Keratinocyte (primary cell): ENCODE measurements at regions not wholly inside any gene's neighbourhood (a gene's known extent, or its start where the extent isn't known, plus 50 kb on each side); places are given as distances from the start of the nearest gene placed in this dataset.

Source experiments
- DNase-seq: peaks from one replicate; pipeline ENCODE4 v3.0.0-alpha.2; 2011; ENCODE audit warnings: low read depth, missing footprints, low spot score
- FAIRE-seq: peaks from 2 replicates; lab custom pipeline; 2011; peaks lifted over from hg19 to GRCh38; lab: Jason Lieb, UNC
- H2AFZ ChIP-seq: 2 replicates; pipeline ENCODE4 v1.6.0; 2012; ENCODE audit warnings: low read length, control low read depth, inconsistent platforms; ENCODE audit not compliant: control insufficient read depth
- H3K27ac ChIP-seq: 2 replicates; pipeline ENCODE4 v1.5.1; 2011; ENCODE audit warnings: low read length; ENCODE audit not compliant: control insufficient read depth, insufficient read depth
- H3K27me3 ChIP-seq: 3 replicates; pipeline ENCODE4 v1.6.0; 2011; ENCODE audit warnings: low read length; ENCODE audit not compliant: control insufficient read depth, insufficient read depth; ENCODE audit errors: extremely low read depth
- H3K36me3 ChIP-seq, 2 experiments: 2 replicates in 1 of 2; 3 replicates in 1 of 2; pipeline ENCODE4 v1.5.1; 2011; ENCODE audit warnings: low read length in 2 of 2, mild to moderate bottlenecking in 1 of 2; ENCODE audit not compliant: control insufficient read depth in 2 of 2, insufficient read depth in 2 of 2; ENCODE audit errors: extremely low read depth in 1 of 2
- H3K4me1 ChIP-seq: 3 replicates; pipeline ENCODE4 v1.5.1; 2011; ENCODE audit warnings: low read length; ENCODE audit not compliant: control insufficient read depth, insufficient read depth; ENCODE audit errors: extremely low read depth
- H3K4me2 ChIP-seq: 3 replicates; pipeline ENCODE4 v1.6.0; 2011; ENCODE audit warnings: low read depth, low read length; ENCODE audit not compliant: control insufficient read depth, insufficient read depth; ENCODE audit errors: extremely low read depth
- H3K4me3 ChIP-seq, 3 experiments: fragments of 200-600 bp in 1 of 3; sonication (generic) in 1 of 3; 2 replicates in 2 of 3; 3 replicates in 1 of 3; pipeline ENCODE4 v1.5.1; 2011 to 2016; ENCODE audit warnings: low read length in 3 of 3, mild to moderate bottlenecking in 3 of 3, control low read depth in 2 of 3, inconsistent platforms in 1 of 3, low read depth in 1 of 3, mixed read lengths in 1 of 3, mixed run types in 1 of 3, moderate library complexity in 1 of 3; ENCODE audit not compliant: control insufficient read depth in 2 of 3, insufficient read depth in 2 of 3; ENCODE audit errors: extremely low read depth in 1 of 3
- H3K79me2 ChIP-seq: 2 replicates; pipeline ENCODE4 v1.6.0; 2012; ENCODE audit warnings: low read length; ENCODE audit not compliant: control insufficient read depth, insufficient read depth
- H3K9ac ChIP-seq: 3 replicates; pipeline ENCODE4 v1.6.0; 2011; ENCODE audit warnings: low read length; ENCODE audit not compliant: control insufficient read depth, insufficient read depth; ENCODE audit errors: extremely low read depth
- H3K9me1 ChIP-seq: 3 replicates; pipeline ENCODE4 v1.6.0; 2011; ENCODE audit warnings: low read length; ENCODE audit not compliant: control insufficient read depth, insufficient read depth; ENCODE audit errors: extremely low read depth
- H3K9me3 ChIP-seq: 2 replicates; pipeline ENCODE4 v1.5.1; 2012; ENCODE audit warnings: low read depth, low read length; ENCODE audit not compliant: control insufficient read depth
- H4K20me1 ChIP-seq: 3 replicates; pipeline ENCODE4 v1.6.0; 2011; ENCODE audit warnings: low read length; ENCODE audit not compliant: control insufficient read depth, insufficient read depth; ENCODE audit errors: extremely low read depth
- EZH2 ChIP-seq: IDR thresholded peaks from one replicate; pipeline ENCODE4 v1.6.1; 2012; ENCODE audit warnings: inconsistent platforms, mild to moderate bottlenecking, low read length, moderate library complexity
- dilution Hi-C: fragments of 300-500 bp; cut with MboI; formaldehyde crosslinking; loops from one replicate; pipeline ENCODE4 v1.7.0; 2020; ENCODE audit warnings: low sequenced_read_pairs; ENCODE audit not compliant: extremely low pct_ligation_motif_present
- TF ChIP-seq, protein P1 (sequence below), 3 experiments: IDR thresholded peaks in 1 of 3; conservative IDR thresholded peaks in 1 of 3; optimal IDR thresholded peaks in 1 of 3; 2 replicates in 2 of 3; 3 replicates in 1 of 3; pipeline versions ENCODE3 to v1.5.1; 2011; ENCODE audit warnings: low read length in 3 of 3, mild to moderate bottlenecking in 3 of 3, moderate library complexity in 2 of 3, control low read depth in 1 of 3, inconsistent platforms in 1 of 3; ENCODE audit not compliant: insufficient read depth in 2 of 3; ENCODE audit errors: extremely low read depth in 1 of 3

DNA sequence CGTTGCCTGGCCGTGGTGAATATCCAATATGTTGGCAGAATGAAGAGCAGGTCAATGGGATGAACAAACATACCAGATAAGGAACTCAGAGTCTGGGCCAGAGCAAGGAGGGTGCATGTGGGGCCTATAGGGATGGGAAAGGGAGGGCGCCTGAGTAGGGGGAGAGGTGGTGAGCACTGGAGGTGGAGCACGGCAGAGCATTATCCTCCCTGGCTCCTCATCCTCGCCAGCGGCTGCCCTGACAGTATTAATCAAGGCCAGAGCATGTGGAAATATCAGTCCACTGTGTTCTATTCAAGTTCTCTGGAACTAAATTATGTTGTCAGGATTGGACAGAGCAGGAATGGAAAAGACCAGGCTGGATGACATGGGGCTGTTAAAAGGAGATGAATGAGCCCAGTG, 254.8 kb upstream of the ZMIZ1 start:
- Histone ChIP-seq H3K4me1 (no peaks in the 10 kb centered on the region), H2AFZ (no peak overlapping the region), H3K27me3 (peaks cover 6% of the 10 kb centered on the region), H3K36me3 (no peaks in the 10 kb centered on the region), H3K9me3 (no peaks in the 10 kb centered on the region), H3K27ac (no peak overlapping the region), H3K4me2 (no peak overlapping the region), H3K4me3 (no peak overlapping the region), H3K79me2 (no peaks in the 10 kb centered on the region), H4K20me1 (no peaks in the 10 kb centered on the region), H3K9ac (no peak overlapping the region), H3K9me1 (no peaks in the 10 kb centered on the region)
- TF ChIP-seq EZH2: no peak
- TF ChIP-seq, protein P1, sequence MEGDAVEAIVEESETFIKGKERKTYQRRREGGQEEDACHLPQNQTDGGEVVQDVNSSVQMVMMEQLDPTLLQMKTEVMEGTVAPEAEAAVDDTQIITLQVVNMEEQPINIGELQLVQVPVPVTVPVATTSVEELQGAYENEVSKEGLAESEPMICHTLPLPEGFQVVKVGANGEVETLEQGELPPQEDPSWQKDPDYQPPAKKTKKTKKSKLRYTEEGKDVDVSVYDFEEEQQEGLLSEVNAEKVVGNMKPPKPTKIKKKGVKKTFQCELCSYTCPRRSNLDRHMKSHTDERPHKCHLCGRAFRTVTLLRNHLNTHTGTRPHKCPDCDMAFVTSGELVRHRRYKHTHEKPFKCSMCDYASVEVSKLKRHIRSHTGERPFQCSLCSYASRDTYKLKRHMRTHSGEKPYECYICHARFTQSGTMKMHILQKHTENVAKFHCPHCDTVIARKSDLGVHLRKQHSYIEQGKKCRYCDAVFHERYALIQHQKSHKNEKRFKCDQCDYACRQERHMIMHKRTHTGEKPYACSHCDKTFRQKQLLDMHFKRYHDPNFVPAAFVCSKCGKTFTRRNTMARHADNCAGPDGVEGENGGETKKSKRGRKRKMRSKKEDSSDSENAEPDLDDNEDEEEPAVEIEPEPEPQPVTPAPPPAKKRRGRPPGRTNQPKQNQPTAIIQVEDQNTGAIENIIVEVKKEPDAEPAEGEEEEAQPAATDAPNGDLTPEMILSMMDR (optimal IDR thresholded peaks at IDR 0.05 in 1 of 3, IDR thresholded peaks at IDR 0.05 in 1 of 3, conservative IDR thresholded peaks at IDR 0.05 in 1 of 3; ENCODE audit: extremely low read depth in 1 of 3, insufficient read depth in 2 of 3, low read length in 3 of 3): no peak
- DNase-seq (no peak), FAIRE-seq (no peak)
- dilution Hi-C loops: no loop called here

DNA sequence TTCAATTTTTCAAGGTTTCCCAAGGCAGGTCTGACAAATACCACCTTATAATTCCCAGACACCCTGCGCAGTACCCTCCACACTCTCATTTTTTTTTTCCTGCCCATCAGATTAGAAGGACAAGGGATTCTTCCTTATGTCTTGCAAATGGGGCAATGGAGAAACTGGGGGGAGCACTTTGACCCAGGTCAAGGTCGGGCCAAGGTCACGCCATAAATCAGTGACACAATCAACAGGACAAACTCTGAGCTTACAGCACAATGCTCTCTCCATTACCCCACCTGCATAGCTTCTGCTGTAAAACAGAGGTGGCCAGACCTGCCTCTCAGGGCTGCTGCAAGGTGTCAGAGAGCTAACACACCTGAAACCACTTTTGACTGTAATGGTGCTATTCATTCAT, 254.4 kb upstream of the ZMIZ1 start:
- no peaks in the 10 kb centered on the region for H4K20me1 ChIP-seq
- no peak for FAIRE-seq
- H3K36me3 ChIP-seq: no peaks in the 10 kb centered on the region
- dilution Hi-C loops: no loop called here
- H3K9me1 ChIP-seq: no peaks in the 10 kb centered on the region
- H3K9ac ChIP-seq: no peak overlapping the region
- no peak for DNase-seq
- TF ChIP-seq, protein P1 (optimal IDR thresholded peaks at IDR 0.05 in 1 of 3, IDR thresholded peaks at IDR 0.05 in 1 of 3, conservative IDR thresholded peaks at IDR 0.05 in 1 of 3; ENCODE audit: extremely low read depth in 1 of 3, insufficient read depth in 2 of 3, low read length in 3 of 3): no peak
- TF ChIP-seq EZH2: no peak
- H3K4me2 ChIP-seq: no peak overlapping the region
- H3K9me3 ChIP-seq: no peaks in the 10 kb centered on the region
- H3K79me2 ChIP-seq: no peaks in the 10 kb centered on the region
- H3K4me1 ChIP-seq: no peaks in the 10 kb centered on the region
- peaks cover 6% of the 10 kb centered on the region for H3K27me3 ChIP-seq
- H3K27ac ChIP-seq: no peak overlapping the region
- no peak overlapping the region for H2AFZ ChIP-seq
- no peak overlapping the region for H3K4me3 ChIP-seq
